ENCODE measurements at regions not wholly inside any gene's neighbourhood (a gene's known extent, or its start where the extent isn't known, plus 50 kb on each side); places are given as distances from the start of the nearest gene placed in this dataset.

DNA sequence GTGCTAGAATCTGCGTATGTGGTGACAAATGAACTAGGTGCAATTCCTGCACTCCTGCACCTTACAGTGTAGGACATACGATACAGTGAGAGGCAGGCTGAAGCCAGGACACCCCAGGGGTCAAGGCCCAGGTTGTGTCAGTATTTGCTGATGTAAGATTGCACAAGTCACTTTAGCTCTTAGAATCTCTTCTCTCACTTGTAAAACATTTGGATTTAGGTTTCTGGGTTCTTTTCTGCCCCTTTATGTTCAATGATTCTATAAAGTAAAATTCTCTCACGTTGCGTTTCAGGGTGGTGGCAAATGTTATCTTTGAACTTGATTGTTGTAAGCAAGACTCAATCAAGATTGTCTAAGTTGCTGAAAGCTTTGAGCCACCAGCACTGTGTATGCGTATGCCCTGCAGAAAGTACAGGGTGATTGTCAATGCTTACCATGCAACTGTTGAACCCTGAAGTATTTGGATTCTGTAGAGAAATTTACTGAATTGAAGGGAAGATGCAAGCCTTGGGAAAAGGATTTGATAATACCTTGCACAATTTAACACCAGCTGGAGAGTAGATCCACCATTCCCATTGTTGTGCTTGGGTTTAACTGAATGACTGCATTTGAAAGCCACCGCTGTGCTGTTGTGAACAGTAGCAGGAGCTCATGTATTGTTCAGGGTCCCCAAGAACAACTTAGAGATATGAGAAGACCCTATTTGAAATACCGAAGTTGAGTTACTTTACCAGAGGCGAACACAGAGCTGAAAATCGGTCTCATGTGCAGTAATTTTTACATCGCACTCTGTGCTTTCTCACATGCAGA lies 106.1 kb upstream of the CITED2 start:
- Histone ChIP-seq H3K79me2 (ENCODE audit: control insufficient read depth, insufficient read depth, low read length) (no peaks in the 10 kb centered on the region), H3K9me3 (replicated peaks; ENCODE audit: control insufficient read depth, insufficient read depth, low read depth, low read length) (no peaks in the 10 kb centered on the region), H3K27me3 (ENCODE audit: control insufficient read depth in 2 of 2, insufficient read depth in 2 of 2, low read length in 2 of 2) (no peaks in the 10 kb centered on the region), H3K4me1 (replicated peaks in 1 of 2; ENCODE audit: control insufficient read depth in 2 of 2, insufficient read depth in 2 of 2, low read length in 2 of 2) (peaks cover 0 to 27% of the 10 kb centered on the region in 2 experiments; a peak in 4 of 5 replicates), H2AFZ (ENCODE audit: low read depth, low read length) (peak overlapping the region; percentile 69), H3K27ac (ENCODE audit: extremely low read depth, low read depth, low read length) (no peak overlapping the region), H3K9ac (ENCODE audit: insufficient read depth in 1 of 2, low read depth in 2 of 2, low read length in 2 of 2) (0 out of 4 replicates have a peak overlapping the region, but pooled peaks of 1 of the 2 experiments have one; percentile 4), H3K36me3 (ENCODE audit: control insufficient read depth, insufficient read depth, low read length) (no peaks in the 10 kb centered on the region), H4K20me1 (replicated peaks; ENCODE audit: control insufficient read depth, insufficient read depth, low read length) (no peaks in the 10 kb centered on the region), H3K4me2 (ENCODE audit: insufficient read depth, low read length) (no peak overlapping the region), H3K9me1 (ENCODE audit: control insufficient read depth, insufficient read depth, low read length) (no peaks in the 10 kb centered on the region), H3K4me3 (no peak overlapping the region)
- ChIA-PET CTCF (ENCODE audit: low intra/inter-chr PET ratio) (no interaction called here), POLR2A (interaction anchor here (1.1 to 1.9 kb wide), 4 partner anchors 10 to 26 kb away, joined by 3 to 6 read pairs (median 6); no protein-coding TSS in a partner anchor)
- FAIRE-seq (peak; percentile 32), ATAC-seq (peak; percentile 91), DNase-seq (ENCODE audit: extremely low read depth in 1 of 4, low spot score in 3 of 4) (peak in 1 of 4 experiments; percentile 53)
- no TSS peak for BruUV-seq (replicated peaks)
- intact Hi-C loops (cut with micrococcal nuclease): no loop called here
- 50% methylated on average over 10 of the region's 10 CpGs for WGBS (ENCODE audit: insufficient coverage, low coverage, missing lambda C conversion rate)
- in situ Hi-C loops (cut with MboI): no loop called here
- TF ChIP-seq L3MBTL2 (IDR thresholded peaks at IDR 0.05) (0 out of 2 replicates have a peak, but pooled peaks have one; percentile 12), HDAC1 (IDR thresholded peaks at IDR 0.05) (no peak), ZNF444 (CRISPR knock-in tag; IDR thresholded peaks at IDR 0.05) (no peak), EP400 (IDR thresholded peaks at IDR 0.05) (peak; percentile 58; the same call in 1 of the 2 replicates), ZNF347 (CRISPR knock-in tag; IDR thresholded peaks at IDR 0.05; ENCODE audit: low read depth) (no peak), KHSRP (IDR thresholded peaks at IDR 0.05) (no peak), IRF9 (tag; IDR thresholded peaks at IDR 0.05) (peak; percentile 77), SMAD3 (CRISPR knock-in tag; conservative IDR thresholded peaks at IDR 0.05) (no peak), ZSCAN32 (CRISPR knock-in tag; IDR thresholded peaks at IDR 0.05) (no peak), TRIM24 (IDR thresholded peaks at IDR 0.05) (peak; percentile 54 to 65; a peak in 2 of 4 replicates), GTF2B (IDR thresholded peaks at IDR 0.05; ENCODE audit: extremely low read depth, insufficient read length) (no peak), CTBP1 (IDR thresholded peaks at IDR 0.05; ENCODE audit: borderline replicate concordance) (peak; percentile 33; the same call in 1 of the 2 replicates), TAF7 (tag; IDR thresholded peaks at IDR 0.05) (0 out of 2 replicates have a peak, but pooled peaks have one; percentile 4), E2F3 (CRISPR knock-in tag; IDR thresholded peaks at IDR 0.05) (no peak), DMBX1 (CRISPR knock-in tag; IDR thresholded peaks at IDR 0.05; ENCODE audit: borderline replicate concordance) (peak; percentile 10; the same call in 1 of the 2 replicates), SLC30A9 (CRISPR knock-in tag; IDR thresholded peaks at IDR 0.05) (no peak), ZBTB5 (IDR thresholded peaks at IDR 0.05) (no peak)
- TF ChIP-seq, protein P1, sequence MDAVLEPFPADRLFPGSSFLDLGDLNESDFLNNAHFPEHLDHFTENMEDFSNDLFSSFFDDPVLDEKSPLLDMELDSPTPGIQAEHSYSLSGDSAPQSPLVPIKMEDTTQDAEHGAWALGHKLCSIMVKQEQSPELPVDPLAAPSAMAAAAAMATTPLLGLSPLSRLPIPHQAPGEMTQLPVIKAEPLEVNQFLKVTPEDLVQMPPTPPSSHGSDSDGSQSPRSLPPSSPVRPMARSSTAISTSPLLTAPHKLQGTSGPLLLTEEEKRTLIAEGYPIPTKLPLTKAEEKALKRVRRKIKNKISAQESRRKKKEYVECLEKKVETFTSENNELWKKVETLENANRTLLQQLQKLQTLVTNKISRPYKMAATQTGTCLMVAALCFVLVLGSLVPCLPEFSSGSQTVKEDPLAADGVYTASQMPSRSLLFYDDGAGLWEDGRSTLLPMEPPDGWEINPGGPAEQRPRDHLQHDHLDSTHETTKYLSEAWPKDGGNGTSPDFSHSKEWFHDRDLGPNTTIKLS (IDR thresholded peaks at IDR 0.05; ENCODE audit: borderline replicate concordance, low read depth): no peak

Measured in K562 (cell line).